Neural cell (in vitro differentiated cells): ENCODE measurements at regions not wholly inside any gene's neighbourhood (a gene's known extent, or its start where the extent isn't known, plus 50 kb on each side); places are given as distances from the start of the nearest gene placed in this dataset.

ENCODE experiments used
- EZH2 ChIP-seq: fragments of 200-600, 300-800 bp; shearing (Covaris generic), sonication (generic); IDR thresholded peaks from 2 replicates; pipeline ENCODE4 v1.6.1; 2014; ENCODE audit warnings: antibody characterized with exemption, low read length, borderline replicate concordance, mild to moderate bottlenecking; ENCODE audit not compliant: insufficient read depth, poor library complexity, severe bottlenecking
- TF ChIP-seq, protein P1 (sequence below): fragments of 450-650 bp; IDR thresholded peaks from 2 replicates; pipeline ENCODE4 v1.5.1; 2014; ENCODE audit warnings: antibody characterized with exemption, mild to moderate bottlenecking, moderate library complexity; ENCODE audit not compliant: poor library complexity, severe bottlenecking

GRCh38 chr2:129504646-129505045, 474.8 kb upstream of the RAB6C start:
- TF ChIP-seq, protein P1, sequence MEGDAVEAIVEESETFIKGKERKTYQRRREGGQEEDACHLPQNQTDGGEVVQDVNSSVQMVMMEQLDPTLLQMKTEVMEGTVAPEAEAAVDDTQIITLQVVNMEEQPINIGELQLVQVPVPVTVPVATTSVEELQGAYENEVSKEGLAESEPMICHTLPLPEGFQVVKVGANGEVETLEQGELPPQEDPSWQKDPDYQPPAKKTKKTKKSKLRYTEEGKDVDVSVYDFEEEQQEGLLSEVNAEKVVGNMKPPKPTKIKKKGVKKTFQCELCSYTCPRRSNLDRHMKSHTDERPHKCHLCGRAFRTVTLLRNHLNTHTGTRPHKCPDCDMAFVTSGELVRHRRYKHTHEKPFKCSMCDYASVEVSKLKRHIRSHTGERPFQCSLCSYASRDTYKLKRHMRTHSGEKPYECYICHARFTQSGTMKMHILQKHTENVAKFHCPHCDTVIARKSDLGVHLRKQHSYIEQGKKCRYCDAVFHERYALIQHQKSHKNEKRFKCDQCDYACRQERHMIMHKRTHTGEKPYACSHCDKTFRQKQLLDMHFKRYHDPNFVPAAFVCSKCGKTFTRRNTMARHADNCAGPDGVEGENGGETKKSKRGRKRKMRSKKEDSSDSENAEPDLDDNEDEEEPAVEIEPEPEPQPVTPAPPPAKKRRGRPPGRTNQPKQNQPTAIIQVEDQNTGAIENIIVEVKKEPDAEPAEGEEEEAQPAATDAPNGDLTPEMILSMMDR, result no peak
- no peak for TF ChIP-seq EZH2
